K562 (cell line): ENCODE measurements at regions not wholly inside any gene's neighbourhood (a gene's known extent, or its start where the extent isn't known, plus 50 kb on each side); places are given as distances from the start of the nearest gene placed in this dataset.

Experiments used
- ATAC-seq: fragments of 200-7000 bp; cut with Tn5 transposase; 3 replicates; pipeline ENCODE4 v1.9.1; 2020; ENCODE audit warnings: moderate library complexity
- BruUV-seq: library from RNA; stranded (reverse); fragments of 400-500 nt; replicated peaks from 2 replicates; lab custom pipeline; 2021; lab: Mats Ljungman, UMichigan
- CTCF ChIA-PET: fragments of 300-600 bp; formaldehyde crosslinking; extraction: SDS; loops from one replicate; lab custom pipeline; 2021; ENCODE audit warnings: low intra/inter-chr PET ratio; lab: Yijun Ruan, JAX
- POLR2A ChIA-PET: fragments of 300-600, 350-650 bp; sonication (Branson Sonifier 250); formaldehyde crosslinking; extraction: SDS; loops from one replicate; lab custom pipeline; 2021; ENCODE audit warnings: antibody characterized with exemption, inconsistent platforms; lab: Yijun Ruan, JAX
- DNase-seq, 4 experiments: peaks; one replicate each; pipeline versions ENCODE4 v3.0.0 to v3.0.0-alpha.2; 2011 to 2018; ENCODE audit warnings: low spot score in 3 of 4, mixed read lengths in 3 of 4; ENCODE audit errors: extremely low read depth in 1 of 4
- FAIRE-seq: peaks from 2 replicates; lab custom pipeline; 2011; peaks lifted over from hg19 to GRCh38; lab: Jason Lieb, UNC
- H2AFZ ChIP-seq: 2 replicates; pipeline ENCODE4 v1.6.0; 2011; ENCODE audit warnings: low read depth, low read length, control low read depth, inconsistent platforms
- H3K27ac ChIP-seq: fragments of 200-600 bp; 3 replicates; pipeline ENCODE4 v1.8.0; 2011; ENCODE audit warnings: low read depth, mild to moderate bottlenecking, control low read depth, inconsistent platforms, low read length, moderate library complexity, mixed read lengths; ENCODE audit errors: extremely low read depth
- H3K27me3 ChIP-seq, 2 experiments: fragments of 300-600 bp in 1 of 2; 2 replicates in 1 of 2; 3 replicates in 1 of 2; pipeline versions ENCODE4 v1.6.0 to v1.8.0; 2011; ENCODE audit warnings: inconsistent platforms in 2 of 2, low read length in 2 of 2, mild to moderate bottlenecking in 1 of 2, mixed read lengths in 1 of 2, moderate library complexity in 1 of 2; ENCODE audit not compliant: control insufficient read depth in 2 of 2, insufficient read depth in 2 of 2
- H3K36me3 ChIP-seq: fragments of 300-600 bp; 3 replicates; pipeline ENCODE4 v1.8.0; 2011; ENCODE audit warnings: mild to moderate bottlenecking, low read length, inconsistent platforms; ENCODE audit not compliant: control insufficient read depth, insufficient read depth
- H3K4me1 ChIP-seq, 2 experiments: fragments of 200-600 bp in 1 of 2; replicated peaks in 1 of 2; 2 replicates in 1 of 2; 3 replicates in 1 of 2; pipeline versions ENCODE4 v1.5.1 to v1.8.0; 2011; ENCODE audit warnings: inconsistent platforms in 2 of 2, low read length in 2 of 2, mild to moderate bottlenecking in 1 of 2, mixed read lengths in 1 of 2, moderate library complexity in 1 of 2; ENCODE audit not compliant: control insufficient read depth in 2 of 2, insufficient read depth in 2 of 2
- H3K4me2 ChIP-seq: 2 replicates; pipeline ENCODE4 v1.6.1; 2011; ENCODE audit warnings: low read length, control low read depth, inconsistent platforms, mixed read lengths; ENCODE audit not compliant: insufficient read depth
- H3K4me3 ChIP-seq: fragments of 200-600 bp; sonication (generic), shearing (Covaris generic); 2 replicates; pipeline ENCODE4 v1.5.1; 2016; ENCODE audit warnings: control low read depth, inconsistent platforms
- H3K79me2 ChIP-seq: fragments of 200-600 bp; 3 replicates; pipeline ENCODE4 v1.8.0; 2011; ENCODE audit warnings: low read length, inconsistent platforms; ENCODE audit not compliant: control insufficient read depth, insufficient read depth
- H3K9ac ChIP-seq, 2 experiments: 2 replicates each; pipeline versions ENCODE4 v1.6.0 to v1.6.1; 2011; ENCODE audit warnings: low read depth in 2 of 2, low read length in 2 of 2, control low read depth in 1 of 2, inconsistent platforms in 1 of 2, mild to moderate bottlenecking in 1 of 2, mixed read lengths in 1 of 2; ENCODE audit not compliant: insufficient read depth in 1 of 2
- H3K9me1 ChIP-seq: one replicate; pipeline ENCODE4 v1.6.0; 2011; ENCODE audit warnings: inconsistent platforms, mild to moderate bottlenecking, low read length, moderate library complexity; ENCODE audit not compliant: control insufficient read depth, insufficient read depth
- H3K9me3 ChIP-seq: replicated peaks from 2 replicates; pipeline ENCODE4 v1.5.1; 2011; ENCODE audit warnings: low read depth, low read length, inconsistent platforms; ENCODE audit not compliant: control insufficient read depth, insufficient read depth
- H4K20me1 ChIP-seq: replicated peaks from 2 replicates; pipeline ENCODE4 v1.6.1; 2011; ENCODE audit warnings: low read length, inconsistent platforms, mixed read lengths; ENCODE audit not compliant: control insufficient read depth, insufficient read depth
- EWSR1 ChIP-seq: fragments of 450-650 bp; IDR thresholded peaks from 2 replicates; pipeline ENCODE4 v1.6.1; 2018; ENCODE audit warnings: borderline replicate concordance, mild to moderate bottlenecking, low read depth, moderate library complexity; ENCODE audit not compliant: partially characterized antibody
- ZNF121 ChIP-seq: sonication (generic); formaldehyde crosslinking; conservative IDR thresholded peaks from 2 replicates; pipeline ENCODE4 v1.8.0; 2022; ENCODE audit warnings: missing genetic modification reagents
- ZNF134 ChIP-seq: fragments of 250-450 bp; sonication (Bioruptor Pico); conservative IDR thresholded peaks from 2 replicates; pipeline ENCODE4 v1.4.0; 2020
- WGBS: fragments of 100-300 bp; shearing (Covaris generic); methylation state at CpG from one replicate; pipeline ENCODE4 v1.1.6; 2016; ENCODE audit warnings: low coverage, mixed read lengths; ENCODE audit not compliant: insufficient coverage; ENCODE audit errors: missing lambda C conversion rate; 5-methylcytosine and 5-hydroxymethylcytosine counted together
- in situ Hi-C: fragments of 300-500 bp; cut with MboI; formaldehyde crosslinking; loops from 4 replicates; pipeline ENCODE4 v1.15.0; 2018; ENCODE audit warnings: inconsistent platforms, mixed read lengths
- intact Hi-C: fragments of 100-400 bp; cut with micrococcal nuclease; formaldehyde crosslinking; loops from 2 replicates; pipeline ENCODE4 v1.14.2; 2022

- Histone ChIP-seq H3K9me1 (no peaks in the 10 kb centered on the region), H3K27me3 (no peaks in the 10 kb centered on the region), H3K4me2 (no peak overlapping the region), H3K4me1 (no peaks in the 10 kb centered on the region), H3K9me3 (no peaks in the 10 kb centered on the region), H3K27ac (no peak overlapping the region), H4K20me1 (no peaks in the 10 kb centered on the region), H3K9ac (no peak overlapping the region), H3K4me3 (no peak overlapping the region), H3K79me2 (no peaks in the 10 kb centered on the region), H2AFZ (no peak overlapping the region), H3K36me3 (no peaks in the 10 kb centered on the region)
- intact Hi-C loops (no loop called here), in situ Hi-C loops (no loop called here)
- ChIA-PET CTCF (no interaction called here), POLR2A (no interaction called here)
- no peak for ATAC-seq
- no TSS peak for BruUV-seq
- TF ChIP-seq EWSR1, result no peak
- FAIRE-seq, result no peak
- DNase-seq, result no peak
Observed at GRCh38 chr13:71005919-71006318, 861.1 kb downstream of the DACH1 start.

- H3K9me3 ChIP-seq, result no peaks in the 10 kb centered on the region
- no peaks in the 10 kb centered on the region for H3K9me1 ChIP-seq
- H3K36me3 ChIP-seq, result no peaks in the 10 kb centered on the region
- POLR2A ChIA-PET, result no interaction called here
- no peak overlapping the region for H3K9ac ChIP-seq
- H3K4me3 ChIP-seq, result no peak overlapping the region
- FAIRE-seq (no peak), DNase-seq (no peak), ATAC-seq (no peak)
- no peak overlapping the region for H3K27ac ChIP-seq
- H3K4me2 ChIP-seq, result no peak overlapping the region
- no peak for TF ChIP-seq ZNF134 (CRISPR knock-in tag)
- no peak for TF ChIP-seq ZNF121 (CRISPR knock-in tag)
- BruUV-seq, result no TSS peak
- H4K20me1 ChIP-seq, result no peaks in the 10 kb centered on the region
- CTCF ChIA-PET, result no interaction called here
- H3K79me2 ChIP-seq, result no peaks in the 10 kb centered on the region
- in situ Hi-C loops (no loop called here), intact Hi-C loops (no loop called here)
- H3K4me1 ChIP-seq, result no peaks in the 10 kb centered on the region
- WGBS, result 0% methylated on average over 1 of the region's 1 CpG
- H3K27me3 ChIP-seq, result no peaks in the 10 kb centered on the region
- no peak overlapping the region for H2AFZ ChIP-seq
Observed at GRCh38 chr13:70995338-70995737, 871.7 kb downstream of the DACH1 start.
